GM19468 (cell line): ENCODE measurements at regions not wholly inside any gene's neighbourhood (a gene's known extent, or its start where the extent isn't known, plus 50 kb on each side); places are given as distances from the start of the nearest gene placed in this dataset.
"Not testable (repeated sequence)": the region's sequence is repeated elsewhere in the genome, so short reads cannot be mapped to it uniquely, and the experiment has no call there.

ENCODE experiments used
- ATAC-seq: cut with Tn5 transposase; IDR thresholded peaks from one replicate; pipeline ENCODE4 v1.9.1; 2021; ENCODE audit warnings: mild to moderate bottlenecking, moderate library complexity, moderate number of reproducible peaks; ENCODE audit not compliant: unreplicated experiment; ENCODE audit errors: extremely low read depth

DNA sequence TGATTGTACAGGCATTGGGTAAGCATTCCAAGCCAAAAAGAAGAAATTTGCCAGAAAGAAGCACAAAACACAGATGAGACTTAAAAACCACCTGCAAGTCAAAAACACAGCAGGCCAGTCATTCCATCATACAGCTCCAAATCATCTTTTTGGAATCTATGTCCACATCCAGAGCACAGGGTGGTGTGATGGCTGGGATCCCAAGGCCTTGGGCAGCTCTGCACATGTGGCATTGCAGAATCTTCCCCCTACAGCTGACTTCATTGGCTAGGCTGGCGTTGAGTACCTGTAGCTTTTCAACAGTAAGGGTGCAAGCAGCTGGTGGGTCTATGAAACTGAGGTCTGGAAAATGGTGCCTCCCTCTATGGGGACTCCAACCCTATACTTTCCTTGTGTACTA is 236.7 kb downstream of the CWH43 start:
- ATAC-seq: not testable (repeated sequence)

DNA sequence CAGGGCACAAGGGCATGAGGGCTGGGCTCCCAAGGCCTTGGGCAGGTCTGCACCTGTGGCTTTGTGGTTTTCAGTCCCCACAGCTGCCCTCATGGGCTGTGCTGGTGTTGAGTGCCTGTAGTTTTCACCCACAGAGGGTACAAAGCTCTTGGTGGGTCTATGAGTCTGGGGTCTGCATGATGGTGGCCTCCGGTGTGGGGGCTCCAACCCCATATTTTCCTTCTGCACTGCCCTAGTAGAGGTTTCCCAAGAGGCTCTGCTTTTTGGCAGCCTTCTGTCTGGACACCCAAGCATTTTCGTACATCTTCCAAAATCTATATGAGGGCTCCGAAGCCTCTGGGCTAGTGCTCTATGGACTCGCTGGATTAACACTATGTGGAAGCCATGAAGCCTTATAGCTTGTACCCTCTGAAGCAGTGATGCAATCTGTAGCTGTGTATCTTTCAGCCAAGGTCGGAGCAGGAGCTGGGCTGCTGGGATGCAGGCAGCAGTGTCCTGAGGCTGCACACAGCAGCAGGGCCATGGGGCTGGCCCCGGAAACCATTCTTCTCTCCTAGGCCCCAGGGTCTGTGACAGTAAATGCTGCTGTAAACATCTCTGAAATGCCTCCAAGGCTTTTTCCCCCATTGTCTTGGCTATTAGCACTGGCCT is 240.3 kb downstream of the CWH43 start:
- not testable (repeated sequence) for ATAC-seq

DNA sequence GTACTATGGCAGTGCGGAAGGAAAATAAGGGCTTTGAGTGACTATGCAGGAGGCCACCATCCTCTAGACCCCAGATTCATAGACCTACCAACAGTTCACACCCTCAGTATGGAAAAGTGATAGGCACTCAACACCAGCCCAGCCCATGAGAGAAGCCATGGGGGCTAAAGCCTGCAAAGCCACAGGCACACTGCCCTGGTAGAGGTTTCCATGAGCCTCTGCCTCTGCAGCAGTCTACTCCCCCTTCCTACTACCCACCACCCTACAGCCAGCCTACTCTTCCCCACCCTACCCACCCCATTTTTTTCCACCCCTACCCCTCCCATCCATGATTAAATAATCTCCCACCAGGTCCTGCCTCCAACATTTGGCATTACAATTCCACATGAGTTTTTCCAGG is 241.9 kb downstream of the CWH43 start:
- not testable (repeated sequence) for ATAC-seq

DNA sequence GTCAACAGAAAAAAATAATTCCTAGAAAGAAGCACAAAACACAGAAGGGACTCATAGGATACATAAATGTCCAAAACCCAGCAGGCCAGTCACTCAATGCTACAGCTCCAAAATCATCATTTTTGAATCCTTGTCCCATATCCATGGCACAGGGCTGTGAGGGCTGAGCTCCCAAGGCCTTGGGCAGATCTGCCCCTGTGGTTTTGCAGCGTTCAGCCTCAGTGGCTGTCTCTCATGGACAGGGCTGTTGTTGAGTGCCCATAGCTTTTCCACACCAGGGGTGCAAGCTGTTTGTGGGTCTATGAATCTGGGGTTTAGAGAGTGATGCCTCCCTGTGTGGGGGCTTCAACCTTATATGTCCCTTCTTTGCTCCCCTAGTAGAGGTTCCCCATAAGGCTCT is 243.2 kb downstream of the CWH43 start:
- ATAC-seq: not testable (repeated sequence)

DNA sequence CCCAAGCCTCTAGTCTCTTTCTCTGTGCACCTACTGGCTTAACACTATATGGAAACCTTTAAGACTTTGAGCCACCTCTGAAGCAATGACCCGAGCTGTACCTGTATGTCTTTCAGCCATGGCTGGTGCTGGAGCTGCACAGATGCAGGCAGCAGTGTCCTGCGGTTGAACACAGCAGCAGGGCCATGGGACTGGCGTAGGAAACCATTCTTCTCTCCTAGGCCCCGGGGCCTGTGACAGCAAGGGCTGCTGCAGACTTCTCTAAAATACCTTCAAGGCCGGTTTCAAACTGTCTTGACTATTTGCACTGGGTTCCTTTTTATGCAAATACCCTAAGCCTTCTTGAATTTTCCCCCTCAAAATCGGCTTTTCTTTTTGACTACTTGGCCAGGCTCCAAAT is 243.6 kb downstream of the CWH43 start:
- not testable (repeated sequence) for ATAC-seq

DNA sequence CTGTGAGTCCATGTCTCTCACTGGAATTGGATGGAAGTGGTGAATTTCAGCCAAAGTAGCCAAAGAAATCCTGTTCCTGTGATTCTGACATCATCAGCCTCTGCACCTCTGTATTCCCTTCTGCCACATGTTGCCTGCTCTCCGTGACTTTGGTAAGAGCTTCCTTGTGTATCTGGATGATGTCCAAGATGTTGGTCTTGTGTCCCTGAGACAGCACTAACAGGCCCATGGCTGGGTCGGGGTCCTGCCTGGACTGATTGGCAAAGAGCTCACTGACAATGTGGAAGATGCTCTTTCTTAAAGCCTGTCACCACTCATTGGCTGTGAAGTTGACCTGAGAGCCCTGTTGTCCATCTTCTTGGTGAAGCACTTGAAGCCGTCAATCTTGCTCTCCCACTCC is 247.3 kb downstream of the CWH43 start:
- not testable (repeated sequence) for ATAC-seq

DNA sequence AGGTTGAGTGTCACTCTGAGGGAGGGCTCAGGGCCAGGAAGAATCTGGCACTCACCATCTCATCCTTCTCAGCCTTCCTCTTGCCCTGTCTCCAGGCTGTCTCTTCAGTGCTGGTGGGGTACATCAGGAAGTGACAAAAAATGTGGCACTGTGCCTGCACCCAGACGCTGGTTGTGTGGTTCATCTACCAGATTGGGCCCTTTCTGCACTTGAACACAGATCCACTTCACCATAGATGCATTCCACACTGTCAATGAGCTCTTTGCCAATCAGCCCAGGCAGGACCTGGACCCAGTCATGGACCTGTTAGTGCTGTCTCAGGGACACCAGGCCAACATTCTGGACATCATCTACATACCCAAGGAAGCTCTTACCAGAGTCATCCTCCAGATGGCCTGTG is 247.7 kb downstream of the CWH43 start:
- not testable (repeated sequence) for ATAC-seq

DNA sequence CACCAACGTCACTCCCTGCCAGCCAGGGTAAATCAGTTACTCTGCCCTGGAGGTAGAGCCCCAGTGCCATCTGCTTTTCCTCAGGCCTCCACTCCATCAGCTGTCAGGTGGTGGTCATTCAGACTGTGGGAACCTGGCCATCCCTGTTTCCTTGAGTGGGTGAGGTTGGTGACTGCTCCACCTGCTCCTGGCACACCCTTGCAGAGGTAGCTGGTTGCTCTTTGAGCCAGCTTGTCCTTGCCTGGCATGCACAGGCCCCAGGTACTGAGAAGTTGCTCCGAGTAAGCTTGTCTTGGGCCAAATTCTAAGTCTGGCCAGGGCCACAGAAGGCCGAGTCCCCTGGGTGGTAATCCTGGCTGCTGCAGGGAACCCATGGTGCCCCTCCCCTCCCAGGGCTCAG is 248.3 kb downstream of the CWH43 start:
- ATAC-seq: not testable (repeated sequence)

DNA sequence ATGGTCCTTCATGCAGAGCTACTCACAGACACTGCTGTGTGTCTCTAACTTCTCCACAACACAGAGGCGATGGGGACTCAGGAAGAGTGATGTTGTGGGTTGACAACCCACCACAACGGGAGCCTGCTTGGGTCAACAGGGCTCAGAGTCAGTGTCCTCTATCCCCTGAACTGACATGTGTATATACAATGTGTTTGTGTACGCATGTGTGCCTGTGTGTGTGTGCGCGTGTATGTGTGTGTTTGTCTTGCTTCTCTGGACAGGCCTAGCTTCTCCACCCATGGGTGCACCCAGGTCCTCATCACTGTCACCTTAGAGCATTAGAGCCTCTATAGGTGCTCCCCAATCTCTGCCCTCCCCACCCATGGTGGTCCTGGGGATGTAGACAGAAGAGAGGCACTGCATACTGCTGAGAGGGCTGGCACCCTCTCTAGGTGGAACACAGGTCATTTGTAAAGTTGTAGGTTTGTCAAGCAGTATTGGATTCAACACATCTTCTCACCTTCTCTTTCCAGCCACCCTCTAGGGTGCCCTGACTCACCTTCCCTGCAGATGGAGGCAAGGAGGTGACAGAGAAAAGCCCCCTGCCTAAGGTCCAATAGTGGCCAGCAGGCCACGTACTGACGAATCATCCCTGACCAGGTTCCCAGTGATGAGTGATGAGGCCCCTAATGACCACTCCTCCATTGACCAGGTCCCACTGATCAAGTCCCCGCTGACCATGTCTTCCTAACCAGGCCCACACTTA is 249.5 kb downstream of the CWH43 start:
- ATAC-seq: not testable (repeated sequence)

DNA sequence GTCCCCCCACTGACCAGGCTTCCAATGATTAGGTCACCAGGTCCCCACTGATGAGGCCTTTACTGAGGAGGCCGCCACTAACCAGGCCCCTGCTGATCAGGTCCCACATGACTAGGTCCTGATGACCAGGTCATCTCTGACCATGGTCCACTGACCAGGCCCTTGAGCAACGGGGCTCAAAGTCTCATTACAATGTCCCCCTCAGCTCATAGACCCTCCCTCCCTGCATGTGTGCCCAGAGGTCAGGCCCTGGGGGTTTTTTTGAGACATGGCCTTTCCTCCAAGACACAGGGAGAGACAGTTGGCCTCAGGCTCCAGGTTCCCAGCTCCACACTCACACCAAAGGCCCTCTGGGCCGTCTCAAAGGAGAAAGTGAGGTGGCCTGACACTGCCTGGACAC is 250.4 kb downstream of the CWH43 start:
- ATAC-seq: not testable (repeated sequence)

DNA sequence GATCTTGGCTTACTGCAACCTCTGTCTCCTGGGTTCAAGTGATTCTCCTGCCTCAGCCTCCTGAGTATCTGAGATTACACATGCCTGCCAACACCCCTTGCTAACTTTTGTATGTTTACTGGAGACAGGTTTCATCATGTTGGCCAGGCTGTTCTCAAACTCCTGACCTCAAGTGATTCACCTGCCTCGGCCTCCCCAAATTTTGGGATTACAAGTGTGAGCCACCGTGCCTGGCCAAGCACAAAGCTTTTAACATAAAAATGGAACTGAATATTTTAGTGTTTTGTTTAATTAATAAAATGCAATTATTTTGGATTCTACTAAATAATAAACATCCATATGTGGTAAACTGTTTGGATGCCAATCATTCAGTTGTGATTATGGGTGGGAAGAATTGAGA is 255.2 kb downstream of the CWH43 start:
- ATAC-seq: not testable (repeated sequence)

DNA sequence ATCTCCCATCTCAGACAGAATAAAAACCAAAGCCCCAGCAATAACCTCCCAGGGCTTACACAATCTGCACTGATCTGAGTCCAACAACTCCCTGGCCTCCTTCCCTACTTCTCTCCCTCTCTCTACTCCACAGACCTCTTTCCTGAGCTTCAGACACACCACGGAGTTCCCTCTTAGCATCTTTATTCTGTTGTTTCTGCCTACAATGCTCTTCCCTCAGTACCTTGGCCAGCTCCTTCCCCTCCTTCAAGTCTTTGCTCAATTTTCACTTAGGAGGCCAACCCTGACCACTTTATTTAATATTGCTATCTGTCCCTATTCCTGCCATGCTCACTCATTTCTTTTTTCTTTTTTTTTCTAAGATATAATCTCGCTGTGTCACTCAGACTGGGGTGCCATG is 276.7 kb downstream of the CWH43 start:
- not testable (repeated sequence) for ATAC-seq

DNA sequence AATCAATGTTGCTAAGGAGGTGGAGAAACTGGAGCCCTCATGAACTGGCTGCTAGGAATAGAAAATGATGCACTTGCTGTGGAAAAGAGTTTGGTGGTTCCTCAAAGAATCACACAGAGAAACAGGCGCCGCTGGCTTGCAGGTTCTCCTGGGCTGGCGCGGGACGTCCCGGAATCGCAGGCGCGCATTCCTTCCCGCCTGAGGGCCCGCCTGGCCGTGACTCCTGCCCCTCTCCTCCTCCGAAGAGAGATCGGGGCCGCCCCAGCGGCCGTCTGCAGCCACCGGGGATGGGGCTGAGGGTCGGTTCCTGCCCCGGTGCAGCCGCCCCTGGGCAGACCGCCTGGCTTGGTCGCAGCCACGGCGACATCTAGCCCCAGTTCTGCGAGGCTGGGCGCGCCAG is 284.4 kb downstream of the CWH43 start:
- ATAC-seq: not testable (repeated sequence)

DNA sequence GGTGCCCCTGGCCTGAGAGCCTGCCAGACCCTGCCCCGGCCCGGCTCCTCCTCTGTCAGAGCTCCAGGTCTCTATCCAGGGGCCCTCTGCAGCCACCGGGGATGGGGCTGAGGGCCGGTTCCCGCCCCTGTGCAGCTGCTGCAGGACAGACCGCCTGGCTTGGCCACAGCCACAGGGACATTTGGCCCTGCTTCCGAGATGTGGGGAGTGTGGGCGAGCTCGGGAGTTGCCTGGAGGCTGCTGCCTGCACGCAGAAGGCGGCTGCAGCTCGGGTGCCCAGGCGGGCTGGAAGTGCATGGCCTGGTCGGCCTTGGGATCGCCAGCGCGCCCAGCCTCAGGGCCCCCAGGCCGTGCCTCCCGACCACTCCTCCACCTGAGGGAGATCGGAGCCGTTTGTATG is 284.8 kb downstream of the CWH43 start:
- not testable (repeated sequence) for ATAC-seq

DNA sequence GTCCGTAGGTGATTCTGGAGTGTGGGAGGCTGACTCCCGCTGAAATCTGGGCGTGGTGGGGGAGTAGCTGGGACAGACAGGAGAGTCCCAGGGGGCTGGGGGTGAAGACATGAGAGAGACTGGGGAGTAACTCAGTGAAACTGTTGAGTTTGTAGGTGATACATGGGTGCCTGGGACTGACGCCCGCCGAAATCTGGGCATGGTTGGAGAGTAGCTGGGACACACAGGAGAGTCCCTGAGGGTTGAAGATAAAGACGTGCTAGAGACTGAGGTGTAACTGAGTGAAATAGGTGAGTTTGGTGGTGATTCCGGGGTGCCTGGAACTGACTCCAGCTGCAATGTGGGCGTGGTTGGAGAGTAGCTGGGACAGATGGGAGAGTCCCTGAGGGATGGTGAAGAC is 299.8 kb downstream of the CWH43 start:
- ATAC-seq: not testable (repeated sequence)

DNA sequence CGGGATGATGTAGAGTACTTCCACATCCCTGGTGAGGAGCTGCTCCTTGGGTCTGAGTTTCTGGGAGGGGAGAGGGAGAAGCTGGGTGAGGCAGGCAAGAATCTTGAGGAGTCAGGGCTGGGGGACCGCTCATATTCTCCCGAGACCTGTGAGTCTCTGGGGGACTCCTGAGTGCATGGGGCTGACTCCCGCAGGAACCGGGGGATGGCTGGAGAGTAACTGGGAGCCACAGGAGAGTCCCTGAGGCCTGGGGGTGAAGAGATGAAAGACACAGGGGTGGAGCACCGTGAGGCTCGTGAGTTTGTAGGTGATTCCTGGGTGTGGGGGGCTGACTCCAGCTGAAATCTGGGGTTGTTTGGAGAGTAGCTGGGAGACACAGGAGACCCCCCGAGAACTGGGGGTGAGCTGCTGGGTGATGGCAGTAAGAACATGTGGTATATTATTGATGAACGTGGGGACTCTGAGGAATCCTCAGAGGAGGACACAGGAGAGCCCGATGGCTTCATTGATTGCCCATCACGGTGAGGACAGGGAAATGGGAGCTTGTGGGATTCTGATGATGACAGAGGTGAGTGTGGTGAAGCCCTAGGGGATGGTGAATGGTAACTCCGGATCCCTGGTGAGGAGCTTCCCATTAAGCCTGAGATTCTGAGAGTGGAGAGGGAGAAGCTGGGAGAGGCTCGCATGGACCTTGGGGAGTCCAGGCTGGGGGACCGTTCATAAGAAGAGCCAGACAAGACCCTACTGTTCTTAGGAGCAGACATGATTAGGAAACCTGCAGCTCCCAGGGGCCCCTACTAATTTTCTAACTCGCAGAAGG is 301.1 kb downstream of the CWH43 start:
- not testable (repeated sequence) for ATAC-seq

DNA sequence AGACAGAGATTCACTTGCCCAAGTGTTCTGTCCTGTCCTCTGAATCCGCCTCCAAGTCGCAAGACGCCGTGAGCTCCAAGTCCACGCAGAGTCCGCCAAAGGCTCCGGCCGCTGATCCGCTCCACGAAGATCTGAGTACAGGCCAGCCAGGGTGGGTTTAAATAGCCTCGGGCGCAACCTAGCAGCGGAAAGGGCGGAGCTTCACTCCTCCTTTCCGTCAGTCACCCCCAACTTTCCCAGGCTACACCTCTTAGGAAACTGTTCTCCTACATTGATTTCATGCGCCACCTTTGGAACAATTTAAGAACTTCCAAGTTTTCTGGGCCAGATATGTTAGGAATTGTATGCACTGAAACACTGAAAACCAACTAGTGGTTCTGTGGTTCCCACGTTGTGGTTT is 301.8 kb downstream of the CWH43 start:
- ATAC-seq: not testable (repeated sequence)

DNA sequence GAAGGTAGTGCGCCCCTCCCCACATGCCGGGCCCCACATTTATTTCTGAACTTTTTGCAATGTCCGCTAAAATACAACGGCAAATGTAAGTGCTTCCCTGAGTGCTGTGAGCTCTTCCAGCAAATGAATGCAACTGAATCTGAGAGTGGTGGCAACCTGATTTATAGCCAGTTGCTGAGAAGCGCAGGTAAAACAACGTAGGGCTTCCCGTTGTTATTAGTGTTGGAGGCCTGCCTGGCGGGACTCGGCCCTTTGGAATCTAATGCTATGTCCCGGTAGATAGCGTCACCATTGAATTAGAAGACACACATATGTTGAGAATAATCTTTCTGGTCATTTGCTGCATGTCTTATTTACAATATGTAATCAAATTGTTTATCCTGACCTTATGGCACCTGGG is 302.7 kb downstream of the CWH43 start:
- not testable (repeated sequence) for ATAC-seq

DNA sequence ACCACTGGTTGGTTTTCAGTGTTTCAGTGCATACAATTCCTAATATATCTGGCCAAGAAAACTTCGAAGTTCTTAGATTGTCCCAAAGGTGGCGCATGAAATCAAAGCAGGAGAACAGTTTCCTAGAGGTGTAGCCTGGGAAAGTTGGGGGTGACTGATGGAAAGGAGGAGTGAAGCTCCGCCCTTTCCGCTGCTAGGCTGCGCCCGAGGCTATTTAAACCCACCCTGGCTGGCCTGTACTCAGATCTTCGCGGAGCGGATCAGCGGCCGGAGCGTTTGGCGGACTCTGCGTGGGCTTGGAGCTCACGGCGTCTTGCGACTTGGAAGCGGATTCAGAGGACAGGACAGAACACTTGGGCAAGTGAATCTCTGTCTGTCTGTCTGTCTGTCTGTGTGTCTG is 328.7 kb downstream of the CWH43 start:
- ATAC-seq: not testable (repeated sequence)

DNA sequence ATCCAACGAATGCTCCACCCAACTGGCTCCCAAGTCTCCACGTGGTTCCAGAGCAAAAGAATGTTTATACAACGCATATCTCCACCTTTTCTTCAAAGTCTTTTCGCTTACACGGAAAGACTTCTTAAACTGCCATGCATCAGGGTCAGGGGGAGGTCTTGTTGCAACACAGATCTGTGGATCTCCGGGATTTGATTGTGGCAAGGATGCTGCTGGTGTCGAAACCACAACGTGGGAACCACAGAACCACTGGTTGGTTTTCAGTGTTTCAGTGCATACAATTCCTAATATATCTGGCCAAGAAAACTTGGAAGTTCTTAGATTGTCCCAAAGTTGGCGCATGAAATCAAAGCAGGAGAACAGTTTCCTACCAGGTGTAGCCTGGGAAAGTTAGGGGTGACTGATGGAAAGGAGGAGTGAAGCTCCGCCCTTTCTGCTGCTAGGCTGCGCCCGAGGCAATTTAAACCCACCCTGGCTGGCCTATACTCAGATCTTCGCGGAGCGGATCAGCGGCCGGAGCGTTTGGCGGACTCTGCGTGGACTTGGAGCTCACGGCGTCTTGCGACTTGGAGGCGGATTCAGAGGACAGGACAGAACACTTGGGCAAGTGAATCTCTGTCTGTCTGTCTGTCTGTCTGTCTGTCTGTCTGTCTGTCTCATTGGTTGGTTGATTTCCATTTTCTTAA is 334.8 kb downstream of the CWH43 start:
- ATAC-seq: not testable (repeated sequence)
